Smooth muscle cell (in vitro differentiated cells): ENCODE measurements at regions not wholly inside any gene's neighbourhood (a gene's known extent, or its start where the extent isn't known, plus 50 kb on each side); places are given as distances from the start of the nearest gene placed in this dataset.

Experiments used
- DNase-seq: peaks from one replicate; lab custom pipeline; 2025; ENCODE audit not compliant: unreplicated experiment; lab: John Stamatoyannopoulos, UW
- H2AFZ ChIP-seq: fragments of 200-600 bp; sonication (generic); 2 replicates; pipeline ENCODE4 v1.6.0; 2016; ENCODE audit warnings: antibody characterized with exemption, low read depth, mild to moderate bottlenecking
- H3F3A ChIP-seq: fragments of 200-600 bp; sonication (generic); 2 replicates; pipeline ENCODE4 v1.6.0; 2017; ENCODE audit warnings: antibody characterized with exemption, low read depth
- H3K27ac ChIP-seq: fragments of 200-600 bp; sonication (generic); 2 replicates; pipeline ENCODE4 v1.5.1; 2016; ENCODE audit warnings: low read depth, mild to moderate bottlenecking
- H3K27me3 ChIP-seq: fragments of 200-600 bp; sonication (generic); 2 replicates; pipeline ENCODE4 v1.6.1; 2016; ENCODE audit warnings: low read depth, mild to moderate bottlenecking
- H3K36me3 ChIP-seq: fragments of 200-600 bp; sonication (generic); 2 replicates; pipeline ENCODE4 v1.5.1; 2016; ENCODE audit warnings: low read depth
- H3K4me1 ChIP-seq: fragments of 200-600 bp; sonication (generic); 2 replicates; pipeline ENCODE4 v1.5.1; 2016; ENCODE audit warnings: low read depth
- H3K4me2 ChIP-seq: fragments of 200-600 bp; sonication (generic); 2 replicates; pipeline ENCODE4 v1.6.0; 2016; ENCODE audit warnings: mild to moderate bottlenecking
- H3K4me3 ChIP-seq: fragments of 200-600 bp; sonication (generic); 2 replicates; pipeline ENCODE4 v1.5.1; 2016; ENCODE audit warnings: mild to moderate bottlenecking
- H3K79me2 ChIP-seq: fragments of 200-600 bp; sonication (generic); 2 replicates; pipeline ENCODE4 v1.6.0; 2016; ENCODE audit warnings: low read depth, mild to moderate bottlenecking
- H3K9ac ChIP-seq: fragments of 200-600 bp; sonication (generic); 2 replicates; pipeline ENCODE4 v1.6.0; 2016; ENCODE audit warnings: low read depth
- H3K9me3 ChIP-seq: fragments of 200-600 bp; sonication (generic); replicated peaks from 2 replicates; pipeline ENCODE4 v1.5.1; 2016; ENCODE audit warnings: low read depth
- H4K20me1 ChIP-seq: fragments of 200-600 bp; sonication (generic); 2 replicates; pipeline ENCODE4 v1.6.0; 2016; ENCODE audit warnings: low read depth
- CTCF ChIP-seq: fragments of 200-600 bp; sonication (generic); IDR thresholded peaks from 2 replicates; pipeline ENCODE4 v1.5.1; 2017; ENCODE audit warnings: borderline replicate concordance, mild to moderate bottlenecking, antibody characterized with exemption; ENCODE audit not compliant: insufficient read depth, poor library complexity, severe bottlenecking
- WGBS: methylation state at CpG from one replicate; pipeline ENCODE4 v1.1.7; 2016; ENCODE audit warnings: low lambda C conversion rate; 5-methylcytosine and 5-hydroxymethylcytosine counted together

DNA sequence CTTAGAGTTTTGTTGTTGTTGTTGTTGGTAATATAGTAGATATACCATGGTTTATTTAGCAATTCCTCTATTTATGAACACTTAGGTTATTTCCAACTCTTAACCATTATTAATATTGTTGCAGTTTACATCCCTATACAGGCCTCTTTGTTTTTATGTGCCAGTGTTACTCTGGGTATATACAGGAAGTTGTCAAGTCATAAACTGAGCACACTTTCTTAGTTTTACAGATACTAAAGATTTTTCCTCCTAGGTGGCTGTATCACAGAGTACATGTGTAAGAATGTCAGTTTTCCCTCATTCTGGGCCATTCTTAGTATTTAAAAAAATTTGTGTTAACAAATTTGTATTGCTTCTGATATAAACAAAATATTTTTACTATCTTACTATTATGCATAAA lies 128.4 kb downstream of the ARL4A start:
- TF ChIP-seq CTCF = no peak

DNA sequence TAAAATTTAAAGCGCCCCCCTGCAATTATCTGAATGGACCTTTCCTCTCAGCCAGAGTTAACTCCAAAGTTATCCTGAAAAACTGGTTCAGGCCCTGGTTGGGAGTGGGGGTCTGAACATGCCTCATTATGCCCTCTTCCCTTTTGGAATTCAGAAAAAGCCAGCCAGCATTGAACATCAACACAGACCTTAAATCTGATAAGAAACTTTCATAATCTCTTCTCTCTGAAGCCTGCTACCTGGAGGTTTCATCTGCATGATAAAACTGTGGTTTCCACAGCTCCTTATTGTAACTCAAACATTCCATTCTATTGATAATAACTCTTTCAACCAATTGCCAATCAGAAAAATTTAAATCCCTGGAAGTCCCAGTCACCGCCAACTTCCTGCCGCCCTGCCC lies 133.3 kb downstream of the ARL4A start:
- TF ChIP-seq CTCF = no peak
- WGBS = 78% methylated on average over 3 of the region's 3 CpGs

More for the DNA sequence above, 128.4 kb downstream of the ARL4A start:
- DNase-seq = no peak
- no peaks in the 10 kb centered on the region for H3K9me3 ChIP-seq
- H3K4me2 ChIP-seq = no peak overlapping the region
- no peaks in the 10 kb centered on the region for H3K27me3 ChIP-seq
- H2AFZ ChIP-seq = peak overlapping the region; percentile 51
- no peaks in the 10 kb centered on the region for H3K79me2 ChIP-seq
- no peak overlapping the region for H3K4me3 ChIP-seq
- H3K27ac ChIP-seq = no peak overlapping the region
- H3K4me1 ChIP-seq = no peaks in the 10 kb centered on the region
- no peaks in the 10 kb centered on the region for H4K20me1 ChIP-seq
- H3K9ac ChIP-seq = no peak overlapping the region
- H3F3A ChIP-seq = no peaks in the 10 kb centered on the region
- H3K36me3 ChIP-seq = no peaks in the 10 kb centered on the region

GRCh38 chr7:12821746-12822145 lies 134.3 kb downstream of the ARL4A start:
- H3F3A ChIP-seq = no peaks in the 10 kb centered on the region
- H3K4me2 ChIP-seq = no peak overlapping the region
- TF ChIP-seq CTCF = no peak
- H3K9ac ChIP-seq = no peak overlapping the region
- no peak overlapping the region for H3K27ac ChIP-seq
- no peak for DNase-seq
- H4K20me1 ChIP-seq = no peaks in the 10 kb centered on the region
- no peaks in the 10 kb centered on the region for H3K9me3 ChIP-seq
- H3K79me2 ChIP-seq = no peaks in the 10 kb centered on the region
- H3K4me1 ChIP-seq = no peaks in the 10 kb centered on the region
- WGBS = 88% methylated on average over 2 of the region's 2 CpGs
- H3K36me3 ChIP-seq = no peaks in the 10 kb centered on the region
- no peaks in the 10 kb centered on the region for H3K27me3 ChIP-seq
- no peak overlapping the region for H3K4me3 ChIP-seq
- no peak overlapping the region for H2AFZ ChIP-seq

More for the DNA sequence above, 133.3 kb downstream of the ARL4A start:
- no peaks in the 10 kb centered on the region for H3K4me1 ChIP-seq
- H3F3A ChIP-seq = no peaks in the 10 kb centered on the region
- H3K27me3 ChIP-seq = no peaks in the 10 kb centered on the region
- no peaks in the 10 kb centered on the region for H3K9me3 ChIP-seq
- DNase-seq = no peak
- no peak overlapping the region for H3K9ac ChIP-seq
- no peak overlapping the region for H3K27ac ChIP-seq
- no peak overlapping the region for H3K4me3 ChIP-seq
- H3K36me3 ChIP-seq = no peaks in the 10 kb centered on the region
- H3K79me2 ChIP-seq = no peaks in the 10 kb centered on the region
- H4K20me1 ChIP-seq = no peaks in the 10 kb centered on the region
- no peak overlapping the region for H2AFZ ChIP-seq
- no peak overlapping the region for H3K4me2 ChIP-seq

- Histone ChIP-seq H3K27me3 (no peaks in the 10 kb centered on the region), H3K4me3 (no peak overlapping the region), H3K4me2 (no peak overlapping the region), H3K27ac (no peak overlapping the region), H3K4me1 (no peaks in the 10 kb centered on the region), H3K9me3 (no peaks in the 10 kb centered on the region), H3K36me3 (no peaks in the 10 kb centered on the region), H2AFZ (no peak overlapping the region), H3K9ac (no peak overlapping the region), H3F3A (no peaks in the 10 kb centered on the region), H4K20me1 (no peaks in the 10 kb centered on the region), H3K79me2 (no peaks in the 10 kb centered on the region)
- TF ChIP-seq CTCF = no peak
- no peak for DNase-seq
- WGBS = 100% methylated on average over 1 of the region's 1 CpG
Observed at GRCh38 chr7:12826079-12826478, 138.6 kb downstream of the ARL4A start.
